ENCODE measurements at regions not wholly inside any gene's neighbourhood (a gene's known extent, or its start where the extent isn't known, plus 50 kb on each side); places are given as distances from the start of the nearest gene placed in this dataset.

DNA sequence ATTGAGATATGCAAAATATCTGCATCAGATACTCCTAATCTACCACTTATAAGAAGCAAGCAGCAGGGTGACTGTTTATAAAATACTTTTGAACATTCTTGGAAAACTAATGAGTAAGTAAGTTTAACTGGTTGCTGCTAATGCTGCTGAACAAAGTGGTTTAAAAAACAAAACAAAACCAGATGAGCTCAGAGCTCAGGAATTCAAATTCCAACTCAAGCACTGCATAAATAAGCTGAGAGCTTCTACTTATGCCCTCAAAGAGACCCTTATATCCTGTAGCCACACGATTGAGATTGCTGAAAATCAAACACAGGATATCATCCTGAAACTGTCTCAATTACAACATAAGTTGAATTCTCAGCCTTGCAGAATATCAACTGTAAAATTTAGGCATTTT is 62.3 kb upstream of the NYAP2 start:
- Histone ChIP-seq H3K79me2 (ENCODE audit: control insufficient read depth, insufficient read depth, low read length) (no peaks in the 10 kb centered on the region), H3K4me2 (ENCODE audit: control insufficient read depth, insufficient read depth) (no peak overlapping the region), H3K9me3 (replicated peaks; ENCODE audit: control insufficient read depth, insufficient read depth, low read length) (no peaks in the 10 kb centered on the region; the same call in 2 of the 3 replicates), H3K36me3 (ENCODE audit: control insufficient read depth in 2 of 2, insufficient read depth in 2 of 2, low read length in 1 of 2) (no peaks in the 10 kb centered on the region), H3K4me3 (no peak overlapping the region), H3K4me1 (ENCODE audit: control insufficient read depth, insufficient read depth, low read length) (no peaks in the 10 kb centered on the region), H4K20me1 (ENCODE audit: control insufficient read depth, insufficient read depth) (no peaks in the 10 kb centered on the region), H3K9ac (ENCODE audit: control insufficient read depth, insufficient read depth, low read length) (no peak overlapping the region), H3K27ac (ENCODE audit: control insufficient read depth, insufficient read depth) (no peak overlapping the region), H2AFZ (ENCODE audit: control insufficient read depth, low read depth, low read length) (no peak overlapping the region), H3K27me3 (replicated peaks in 1 of 2; ENCODE audit: control insufficient read depth in 2 of 2, insufficient read depth in 2 of 2, low read length in 1 of 2) (no peaks in the 10 kb centered on the region)
- ChIA-PET CTCF (no interaction called here), POLR2A (no interaction called here), RAD21 (ENCODE audit: unreplicated experiment) (no interaction called here), SMC1A (ENCODE audit: uncharacterized antibody, unreplicated experiment) (interaction anchor here (0.6 kb wide), 1 partner anchor 270 kb away, joined by 4 read pairs; no protein-coding TSS in a partner anchor)
- DNase-seq (ENCODE audit: low read depth, low spot score) (no peak), ATAC-seq (no peak), FAIRE-seq (no peak)
- no TSS peak for BruUV-seq (replicated peaks)
- in situ Hi-C loops (cut with MboI) (no loop called here), intact Hi-C loops (cut with micrococcal nuclease; ENCODE audit: unreplicated experiment) (no loop called here)
- no peak for TF ChIP-seq IKZF1 (conservative IDR thresholded peaks at IDR 0.05)
- TF ChIP-seq, protein P1, sequence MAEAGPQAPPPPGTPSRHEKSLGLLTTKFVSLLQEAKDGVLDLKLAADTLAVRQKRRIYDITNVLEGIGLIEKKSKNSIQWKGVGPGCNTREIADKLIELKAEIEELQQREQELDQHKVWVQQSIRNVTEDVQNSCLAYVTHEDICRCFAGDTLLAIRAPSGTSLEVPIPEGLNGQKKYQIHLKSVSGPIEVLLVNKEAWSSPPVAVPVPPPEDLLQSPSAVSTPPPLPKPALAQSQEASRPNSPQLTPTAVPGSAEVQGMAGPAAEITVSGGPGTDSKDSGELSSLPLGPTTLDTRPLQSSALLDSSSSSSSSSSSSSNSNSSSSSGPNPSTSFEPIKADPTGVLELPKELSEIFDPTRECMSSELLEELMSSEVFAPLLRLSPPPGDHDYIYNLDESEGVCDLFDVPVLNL (IDR thresholded peaks at IDR 0.05; ENCODE audit: low read depth, low read length), result no peak
- TF ChIP-seq POLR2AphosphoS2 (IDR thresholded peaks at IDR 0.05; ENCODE audit: low read depth, low read length), result no peak
- no peak for TF ChIP-seq CHD4 (IDR thresholded peaks at IDR 0.05)
- TF ChIP-seq, protein P2, sequence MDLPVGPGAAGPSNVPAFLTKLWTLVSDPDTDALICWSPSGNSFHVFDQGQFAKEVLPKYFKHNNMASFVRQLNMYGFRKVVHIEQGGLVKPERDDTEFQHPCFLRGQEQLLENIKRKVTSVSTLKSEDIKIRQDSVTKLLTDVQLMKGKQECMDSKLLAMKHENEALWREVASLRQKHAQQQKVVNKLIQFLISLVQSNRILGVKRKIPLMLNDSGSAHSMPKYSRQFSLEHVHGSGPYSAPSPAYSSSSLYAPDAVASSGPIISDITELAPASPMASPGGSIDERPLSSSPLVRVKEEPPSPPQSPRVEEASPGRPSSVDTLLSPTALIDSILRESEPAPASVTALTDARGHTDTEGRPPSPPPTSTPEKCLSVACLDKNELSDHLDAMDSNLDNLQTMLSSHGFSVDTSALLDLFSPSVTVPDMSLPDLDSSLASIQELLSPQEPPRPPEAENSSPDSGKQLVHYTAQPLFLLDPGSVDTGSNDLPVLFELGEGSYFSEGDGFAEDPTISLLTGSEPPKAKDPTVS (IDR thresholded peaks at IDR 0.05; ENCODE audit: low read depth, low read length), result no peak
- TF ChIP-seq NR2F1 (conservative IDR thresholded peaks at IDR 0.05), result no peak
- 5% methylated on average over 1 of the region's 1 CpG for WGBS (ENCODE audit: insufficient coverage, insufficient replicate concordance, low lambda C conversion rate, missing lambda C conversion rate)
